HCT116 (cell line): ENCODE measurements at regions not wholly inside any gene's neighbourhood (a gene's known extent, or its start where the extent isn't known, plus 50 kb on each side); places are given as distances from the start of the nearest gene placed in this dataset.

Experiments
- ATAC-seq: fragments of 200-7000 bp; cut with Tn5 transposase; 2 replicates; pipeline ENCODE4 v1.9.1; 2020; ENCODE audit warnings: mild to moderate bottlenecking, moderate library complexity
- BruUV-seq: library from RNA; stranded (reverse); fragments of 400-500 nt; replicated peaks from 2 replicates; lab custom pipeline; 2021; lab: Mats Ljungman, UMichigan
- CTCF ChIA-PET: fragments of 300-600 bp; sonication (Branson Sonifier 250); formaldehyde crosslinking; loops from one replicate; lab custom pipeline; 2021; ENCODE audit warnings: antibody characterized with exemption; lab: Charles Lee
- POLR2A ChIA-PET: fragments of 300-600, 350-600 bp; sonication (Branson Sonifier 250); formaldehyde crosslinking; loops from one replicate; lab custom pipeline; 2021; ENCODE audit warnings: antibody characterized with exemption; lab: Charles Lee
- RAD21 ChIA-PET, 2 experiments: fragments of 300-600 bp; sonication (Branson Sonifier 250); formaldehyde crosslinking; loops; one replicate each; lab custom pipeline; 2023; ENCODE audit warnings: low total read pairs in 2 of 2; ENCODE audit not compliant: uncharacterized antibody in 2 of 2, unreplicated experiment in 2 of 2, low non-redundant PET in 1 of 2; lab: Charles Lee
- DNase-seq: peaks from one replicate; pipeline ENCODE4 v3.0.0-alpha.2; 2010; ENCODE audit warnings: low read depth, low spot score
- H2AFZ ChIP-seq: fragments of 200-600 bp; shearing (Covaris generic), sonication (generic); 2 replicates; pipeline ENCODE4 v1.6.1; 2017; ENCODE audit warnings: low read depth, mixed run types, mixed read lengths, antibody characterized with exemption, low read length; ENCODE audit not compliant: poor library complexity, severe bottlenecking
- H3K27ac ChIP-seq: 2 replicates; pipeline ENCODE4 v1.5.1; 2012; ENCODE audit warnings: low read depth, low read length
- H3K27me3 ChIP-seq: fragments of 200-600 bp; sonication (generic); 2 replicates; pipeline ENCODE4 v1.6.1; 2016; ENCODE audit warnings: mixed run types, low read length, mixed read lengths; ENCODE audit not compliant: insufficient read depth
- H3K36me3 ChIP-seq, 2 experiments: fragments of 200-500 bp in 1 of 2; fragments of 200-600 bp in 1 of 2; sonication (Bioruptor generic) in 1 of 2; sonication (generic) in 1 of 2; 2 replicates each; pipeline versions ENCODE4 v1.5.1 to v1.6.1; 2014 to 2016; ENCODE audit warnings: low read length in 2 of 2, inconsistent platforms in 1 of 2, mixed read lengths in 1 of 2, mixed run types in 1 of 2; ENCODE audit not compliant: insufficient read depth in 2 of 2, control insufficient read depth in 1 of 2
- H3K4me1 ChIP-seq, 2 experiments: fragments of 200-600 bp in 1 of 2; sonication (generic) in 1 of 2; 2 replicates each; pipeline versions ENCODE4 v1.5.1 to v1.6.1; 2012 to 2017; ENCODE audit warnings: low read length in 2 of 2, inconsistent platforms in 1 of 2, mild to moderate bottlenecking in 1 of 2, mixed read lengths in 1 of 2, mixed run types in 1 of 2, moderate library complexity in 1 of 2; ENCODE audit not compliant: insufficient read depth in 2 of 2, control insufficient read depth in 1 of 2
- H3K4me2 ChIP-seq: fragments of 200-600 bp; sonication (generic); 2 replicates; pipeline ENCODE4 v1.6.1; 2017; ENCODE audit warnings: mixed run types, low read length, mixed read lengths
- H3K4me3 ChIP-seq, 2 experiments: fragments of 200-600 bp in 1 of 2; sonication (generic) in 1 of 2; replicated peaks in 1 of 2; 2 replicates each; pipeline ENCODE4 v1.5.1; 2011 to 2016; ENCODE audit warnings: low read length in 2 of 2, control low read depth in 1 of 2, low read depth in 1 of 2, mild to moderate bottlenecking in 1 of 2, mixed read lengths in 1 of 2, mixed run types in 1 of 2
- H3K79me2 ChIP-seq: fragments of 200-600 bp; sonication (generic); 2 replicates; pipeline ENCODE4 v1.6.1; 2017; ENCODE audit warnings: mild to moderate bottlenecking, mixed run types, low read length, moderate library complexity, mixed read lengths; ENCODE audit not compliant: insufficient read depth
- H3K9ac ChIP-seq: fragments of 200-600 bp; sonication (generic); 2 replicates; pipeline ENCODE4 v1.6.1; 2016; ENCODE audit warnings: low read length, mixed read lengths
- H3K9me2 ChIP-seq: fragments of 200-600 bp; sonication (generic), shearing (Covaris generic); 2 replicates; pipeline ENCODE4 v1.6.1; 2017; ENCODE audit warnings: mixed run types, mild to moderate bottlenecking, moderate library complexity; ENCODE audit not compliant: insufficient read depth
- H3K9me3 ChIP-seq, 2 experiments: fragments of 200-500 bp in 1 of 2; fragments of 200-600 bp in 1 of 2; sonication (Bioruptor generic) in 1 of 2; sonication (generic) in 1 of 2; 2 replicates each; pipeline ENCODE4 v1.6.1; 2014 to 2017; ENCODE audit warnings: low read length in 2 of 2, mixed read lengths in 2 of 2, inconsistent platforms in 1 of 2, low read depth in 1 of 2, mild to moderate bottlenecking in 1 of 2, mixed run types in 1 of 2, moderate library complexity in 1 of 2; ENCODE audit not compliant: control insufficient read depth in 1 of 2, insufficient read depth in 1 of 2
- H4K20me1 ChIP-seq: fragments of 200-600 bp; sonication (generic), shearing (Covaris generic); 2 replicates; pipeline ENCODE4 v1.6.1; 2017; ENCODE audit warnings: mixed run types, mild to moderate bottlenecking, moderate library complexity; ENCODE audit not compliant: insufficient read depth
- CBX3 ChIP-seq: IDR thresholded peaks from 2 replicates; pipeline ENCODE4 v1.6.1; 2012; ENCODE audit warnings: low read depth
- CEBPB ChIP-seq: IDR thresholded peaks from 2 replicates; pipeline ENCODE4 v1.6.1; 2012; ENCODE audit warnings: low read depth
- CTCF ChIP-seq, 3 experiments: fragments of 200-600 bp in 1 of 3; sonication (generic) in 1 of 3; IDR thresholded peaks in 2 of 3; conservative IDR thresholded peaks in 1 of 3; 2 replicates each; pipeline ENCODE4 v1.5.1; 2012 to 2017; ENCODE audit warnings: low read depth in 2 of 3, low read length in 2 of 3, antibody characterized with exemption in 1 of 3, borderline replicate concordance in 1 of 3, control low read depth in 1 of 3, mild to moderate bottlenecking in 1 of 3, mixed read lengths in 1 of 3, mixed run types in 1 of 3, moderate library complexity in 1 of 3; ENCODE audit not compliant: insufficient read depth in 1 of 3
- EGR1 ChIP-seq: IDR thresholded peaks from 2 replicates; pipeline ENCODE4 v1.6.1; 2012; ENCODE audit warnings: low read depth
- ELF1 ChIP-seq: IDR thresholded peaks from 2 replicates; pipeline ENCODE4 v1.6.1; 2012; ENCODE audit warnings: low read depth, borderline replicate concordance
- EZH2phosphoT487 ChIP-seq: fragments of 200-600 bp; IDR thresholded peaks from 2 replicates; pipeline ENCODE4 v1.6.1; 2018; ENCODE audit warnings: antibody characterized with exemption, borderline replicate concordance
- JUND ChIP-seq: IDR thresholded peaks from 2 replicates; pipeline ENCODE4 v1.6.1; 2012
- MAX ChIP-seq: IDR thresholded peaks from 2 replicates; pipeline ENCODE4 v1.6.1; 2012
- POLR2A ChIP-seq: IDR thresholded peaks from 2 replicates; pipeline ENCODE4 v1.7.0; 2011; ENCODE audit warnings: borderline replicate concordance; ENCODE audit not compliant: insufficient read depth, insufficient read length; ENCODE audit errors: extremely low read depth
- SP1 ChIP-seq: IDR thresholded peaks from 2 replicates; pipeline ENCODE4 v1.6.1; 2012; ENCODE audit warnings: low read depth
- intact Hi-C: fragments of 100-400 bp; cut with micrococcal nuclease; formaldehyde crosslinking; loops from 2 replicates; pipeline ENCODE4 v1.10.0; 2022
- TF ChIP-seq, protein P1 (sequence below): IDR thresholded peaks from 2 replicates; pipeline ENCODE4 v1.6.1; 2011; ENCODE audit warnings: mild to moderate bottlenecking, low read length, moderate library complexity; ENCODE audit not compliant: insufficient replicate concordance; ENCODE audit errors: extremely low read depth
- TF ChIP-seq, protein P2 (sequence below): IDR thresholded peaks from 2 replicates; pipeline ENCODE4 v1.6.1; 2012; ENCODE audit warnings: low read depth

- no peaks in the 10 kb centered on the region for H3K4me1 ChIP-seq
- H3K4me3 ChIP-seq, result no peak overlapping the region
- no peaks in the 10 kb centered on the region for H3K9me3 ChIP-seq
- no peaks in the 10 kb centered on the region for H3K9me2 ChIP-seq
- H3K4me2 ChIP-seq, result no peak overlapping the region
- RAD21 ChIA-PET, result no interaction called here
- no peak overlapping the region for H2AFZ ChIP-seq
- DNase-seq, result no peak
- intact Hi-C loops, result no loop called here
- TF ChIP-seq EZH2phosphoT487, result no peak
- TF ChIP-seq, protein P1, sequence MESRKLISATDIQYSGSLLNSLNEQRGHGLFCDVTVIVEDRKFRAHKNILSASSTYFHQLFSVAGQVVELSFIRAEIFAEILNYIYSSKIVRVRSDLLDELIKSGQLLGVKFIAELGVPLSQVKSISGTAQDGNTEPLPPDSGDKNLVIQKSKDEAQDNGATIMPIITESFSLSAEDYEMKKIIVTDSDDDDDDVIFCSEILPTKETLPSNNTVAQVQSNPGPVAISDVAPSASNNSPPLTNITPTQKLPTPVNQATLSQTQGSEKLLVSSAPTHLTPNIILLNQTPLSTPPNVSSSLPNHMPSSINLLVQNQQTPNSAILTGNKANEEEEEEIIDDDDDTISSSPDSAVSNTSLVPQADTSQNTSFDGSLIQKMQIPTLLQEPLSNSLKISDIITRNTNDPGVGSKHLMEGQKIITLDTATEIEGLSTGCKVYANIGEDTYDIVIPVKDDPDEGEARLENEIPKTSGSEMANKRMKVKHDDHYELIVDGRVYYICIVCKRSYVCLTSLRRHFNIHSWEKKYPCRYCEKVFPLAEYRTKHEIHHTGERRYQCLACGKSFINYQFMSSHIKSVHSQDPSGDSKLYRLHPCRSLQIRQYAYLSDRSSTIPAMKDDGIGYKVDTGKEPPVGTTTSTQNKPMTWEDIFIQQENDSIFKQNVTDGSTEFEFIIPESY, result no peak
- no peak for TF ChIP-seq CEBPB
- no peak for TF ChIP-seq ELF1
- TF ChIP-seq JUND, result no peak
- no peak for TF ChIP-seq SP1
- no peak for TF ChIP-seq MAX
- TF ChIP-seq, protein P2, sequence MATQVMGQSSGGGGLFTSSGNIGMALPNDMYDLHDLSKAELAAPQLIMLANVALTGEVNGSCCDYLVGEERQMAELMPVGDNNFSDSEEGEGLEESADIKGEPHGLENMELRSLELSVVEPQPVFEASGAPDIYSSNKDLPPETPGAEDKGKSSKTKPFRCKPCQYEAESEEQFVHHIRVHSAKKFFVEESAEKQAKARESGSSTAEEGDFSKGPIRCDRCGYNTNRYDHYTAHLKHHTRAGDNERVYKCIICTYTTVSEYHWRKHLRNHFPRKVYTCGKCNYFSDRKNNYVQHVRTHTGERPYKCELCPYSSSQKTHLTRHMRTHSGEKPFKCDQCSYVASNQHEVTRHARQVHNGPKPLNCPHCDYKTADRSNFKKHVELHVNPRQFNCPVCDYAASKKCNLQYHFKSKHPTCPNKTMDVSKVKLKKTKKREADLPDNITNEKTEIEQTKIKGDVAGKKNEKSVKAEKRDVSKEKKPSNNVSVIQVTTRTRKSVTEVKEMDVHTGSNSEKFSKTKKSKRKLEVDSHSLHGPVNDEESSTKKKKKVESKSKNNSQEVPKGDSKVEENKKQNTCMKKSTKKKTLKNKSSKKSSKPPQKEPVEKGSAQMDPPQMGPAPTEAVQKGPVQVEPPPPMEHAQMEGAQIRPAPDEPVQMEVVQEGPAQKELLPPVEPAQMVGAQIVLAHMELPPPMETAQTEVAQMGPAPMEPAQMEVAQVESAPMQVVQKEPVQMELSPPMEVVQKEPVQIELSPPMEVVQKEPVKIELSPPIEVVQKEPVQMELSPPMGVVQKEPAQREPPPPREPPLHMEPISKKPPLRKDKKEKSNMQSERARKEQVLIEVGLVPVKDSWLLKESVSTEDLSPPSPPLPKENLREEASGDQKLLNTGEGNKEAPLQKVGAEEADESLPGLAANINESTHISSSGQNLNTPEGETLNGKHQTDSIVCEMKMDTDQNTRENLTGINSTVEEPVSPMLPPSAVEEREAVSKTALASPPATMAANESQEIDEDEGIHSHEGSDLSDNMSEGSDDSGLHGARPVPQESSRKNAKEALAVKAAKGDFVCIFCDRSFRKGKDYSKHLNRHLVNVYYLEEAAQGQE, result no peak
- no peak for TF ChIP-seq POLR2A
- TF ChIP-seq EGR1, result no peak
- no peak for TF ChIP-seq CBX3
- no peak for TF ChIP-seq CTCF (IDR thresholded peaks at IDR 0.05 in 2 of 3, conservative IDR thresholded peaks at IDR 0.05 in 1 of 3; ENCODE audit: borderline replicate concordance in 1 of 3, insufficient read depth in 1 of 3, low read depth in 2 of 3, low read length in 2 of 3)
- TF ChIP-seq, all 23 proteins: peak for 0
- no peak overlapping the region for H3K9ac ChIP-seq
- CTCF ChIA-PET, result no interaction called here
- BruUV-seq, result no TSS peak
- no peak overlapping the region for H3K27ac ChIP-seq
- no peaks in the 10 kb centered on the region for H4K20me1 ChIP-seq
- no peak for ATAC-seq
- POLR2A ChIA-PET, result no interaction called here
- H3K27me3 ChIP-seq, result no peaks in the 10 kb centered on the region; the same call in 1 of the 2 replicates
- H3K36me3 ChIP-seq, result no peaks in the 10 kb centered on the region
- H3K79me2 ChIP-seq, result no peaks in the 10 kb centered on the region
These were observed 64.9 kb upstream of the SALL4 start for GRCh38 chr20:51867251-51867650.
